Stomach (tissue), 8 donors: ENCODE measurements at regions not wholly inside any gene's neighbourhood (a gene's known extent, or its start where the extent isn't known, plus 50 kb on each side); places are given as distances from the start of the nearest gene placed in this dataset.

ENCODE experiments used
- DNase-seq, 2 donors: peaks; one replicate each; pipeline versions ENCODE4 v3.0.0 to v3.0.0-alpha.2; 2013 to 2019
- H3K27ac ChIP-seq, 5 donors: fragments of 200-600 bp in 4 of 5; sonication (generic) in 4 of 5; one replicate each; pipeline ENCODE4 v1.5.1; 2013 to 2019; ENCODE audit warnings: mild to moderate bottlenecking in 1 of 5, moderate library complexity in 1 of 5
- H3K27me3 ChIP-seq, 3 donors: fragments of 200-600 bp; sonication (generic); one replicate each; pipeline ENCODE4 v1.5.1; 2017 to 2019; ENCODE audit warnings: mixed run types in 1 of 3
- H3K36me3 ChIP-seq, 4 donors: fragments of 200-600 bp; sonication (generic); 1 replicate in 3 of 4; 2 replicates in 1 of 4; pipeline ENCODE4 v1.5.1; 2016 to 2019
- H3K4me1 ChIP-seq, 4 donors: fragments of 200-600 bp; sonication (generic); one replicate each; pipeline ENCODE4 v1.5.1; 2016 to 2019
- H3K4me3 ChIP-seq, 4 donors: fragments of 200-600 bp; sonication (generic) in 3 of 4; one replicate each; pipeline ENCODE4 v1.5.1; 2016 to 2019; ENCODE audit warnings: mild to moderate bottlenecking in 1 of 4
- H3K9me3 ChIP-seq, 4 donors: fragments of 200-600 bp; sonication (generic); one replicate each; pipeline ENCODE4 v1.5.1; 2016 to 2019
- CTCF ChIP-seq, 7 experiments: fragments of 450-650 bp in 4 of 7; fragments of 200-600 bp in 3 of 7; sonication (generic) in 3 of 7; IDR thresholded peaks; one replicate each; pipeline ENCODE4 v1.5.1; 2016 to 2019; ENCODE audit warnings: antibody characterized with exemption in 7 of 7, control low read depth in 2 of 7, mild to moderate bottlenecking in 1 of 7
- EP300 ChIP-seq: sonication (generic); formaldehyde crosslinking; IDR thresholded peaks from one replicate; pipeline ENCODE4 v1.6.1; 2017; ENCODE audit warnings: antibody characterized with exemption
- POLR2A ChIP-seq, 4 donors: fragments of 450-650 bp; IDR thresholded peaks; one replicate each; pipeline ENCODE4 v1.6.1; 2016; ENCODE audit warnings: antibody characterized with exemption in 4 of 4, control low read depth in 2 of 4, mild to moderate bottlenecking in 1 of 4, moderate library complexity in 1 of 4
- POLR2AphosphoS5 ChIP-seq, 3 donors: sonication (generic); formaldehyde crosslinking; IDR thresholded peaks; one replicate each; pipeline ENCODE4 v1.6.1; 2016; ENCODE audit warnings: antibody characterized with exemption in 3 of 3
- WGBS, 5 donors: extraction: QIAGEN DNeasy Blood & Tissue Kit in 3 of 5; methylation state at CpG; one replicate each; pipeline versions ENCODE4 v1.1.5 to v1.1.7; 2013 to 2018; 5-methylcytosine and 5-hydroxymethylcytosine counted together
- intact Hi-C: fragments of 100-400 bp; cut with DNase I; formaldehyde crosslinking; loops from one replicate; pipeline ENCODE4 v1.15.1; 2023; ENCODE audit warnings: low total_unique reads
- donor health status: healthy with polysubstance abuse.
- donor health status: Bipolar disorder and iron deficiency.
- donor health status: healthy.

GRCh38 chr2:128558895-128559532 lies 240.3 kb upstream of the HS6ST1 start:
- no peak overlapping the region for H3K27ac ChIP-seq
- no peak overlapping the region for H3K4me3 ChIP-seq
- WGBS, 5 donors, result 90 to 95% (median 91%) methylated on average over 11 of the region's 11 CpGs
- no peaks in the 10 kb centered on the region for H3K36me3 ChIP-seq
- H3K4me1 ChIP-seq, result peaks cover 0 to 7% (median 3%) of the 10 kb centered on the region in 4 donors
- TF ChIP-seq CTCF (IDR thresholded peaks at IDR 0.05) (no peak), POLR2A (IDR thresholded peaks at IDR 0.05) (no peak), POLR2AphosphoS5 (IDR thresholded peaks at IDR 0.05) (no peak), EP300 (no peak)
- H3K9me3 ChIP-seq, result no peaks in the 10 kb centered on the region
- intact Hi-C loops, result no loop called here
- H3K27me3 ChIP-seq, result no peaks in the 10 kb centered on the region
- DNase-seq, result no peak

GRCh38 chr2:128559533-128560515 lies 241.2 kb upstream of the HS6ST1 start:
- Histone ChIP-seq H3K27ac (no peak overlapping the region), H3K9me3 (no peaks in the 10 kb centered on the region), H3K36me3 (no peaks in the 10 kb centered on the region), H3K27me3 (no peaks in the 10 kb centered on the region), H3K4me1 (peaks cover 0 to 7% (median 3%) of the 10 kb centered on the region in 4 donors), H3K4me3 (no peak overlapping the region)
- intact Hi-C loops, result no loop called here
- 85 to 93% (median 91%) methylated on average over 13 to 18 of the region's 18 CpGs for WGBS, 5 donors
- no peak for TF ChIP-seq EP300
- TF ChIP-seq POLR2AphosphoS5 (IDR thresholded peaks at IDR 0.05), result no peak
- TF ChIP-seq CTCF (IDR thresholded peaks at IDR 0.05), result no peak
- TF ChIP-seq POLR2A (IDR thresholded peaks at IDR 0.05), result no peak
- no peak for DNase-seq

- TF ChIP-seq POLR2AphosphoS5 (IDR thresholded peaks at IDR 0.05) (no peak), POLR2A (IDR thresholded peaks at IDR 0.05) (no peak), CTCF (IDR thresholded peaks at IDR 0.05) (no peak), EP300 (no peak)
- no peak overlapping the region for H3K4me3 ChIP-seq
- 88 to 96% (median 92%) methylated on average over 4 of the region's 4 CpGs for WGBS, 5 donors
- H3K9me3 ChIP-seq, result no peaks in the 10 kb centered on the region
- no peak overlapping the region for H3K27ac ChIP-seq
- intact Hi-C loops, result no loop called here
- peaks cover 0 to 7% (median 3%) of the 10 kb centered on the region in 4 donors for H3K4me1 ChIP-seq
- H3K27me3 ChIP-seq, result no peaks in the 10 kb centered on the region
- H3K36me3 ChIP-seq, result no peaks in the 10 kb centered on the region
- no peak for DNase-seq
Observed at GRCh38 chr2:128560718-128561117, 242.1 kb upstream of the HS6ST1 start.

GRCh38 chr2:128562471-128563347 lies 244.0 kb upstream of the HS6ST1 start:
- intact Hi-C loops, result no loop called here
- no peaks in the 10 kb centered on the region for H3K9me3 ChIP-seq
- peak in 1 of 2 donors; percentile 19 for DNase-seq
- no peak overlapping the region for H3K4me3 ChIP-seq
- H3K36me3 ChIP-seq, result no peaks in the 10 kb centered on the region
- WGBS, 5 donors, result 74 to 86% (median 85%) methylated on average over 7 of the region's 7 CpGs
- peaks cover 0 to 7% (median 3%) of the 10 kb centered on the region in 4 donors for H3K4me1 ChIP-seq
- H3K27me3 ChIP-seq, result no peaks in the 10 kb centered on the region
- TF ChIP-seq EP300 (no peak), POLR2A (IDR thresholded peaks at IDR 0.05) (no peak), CTCF (IDR thresholded peaks at IDR 0.05) (no peak), POLR2AphosphoS5 (IDR thresholded peaks at IDR 0.05) (no peak)
- peak overlapping the region in 1 of 5 donors; percentile 55 for H3K27ac ChIP-seq
